ENCODE measurements at regions not wholly inside any gene's neighbourhood (a gene's known extent, or its start where the extent isn't known, plus 50 kb on each side); places are given as distances from the start of the nearest gene placed in this dataset.
"Not testable (repeated sequence)": the region's sequence is repeated elsewhere in the genome, so short reads cannot be mapped to it uniquely, and the experiment has no call there.

DNA sequence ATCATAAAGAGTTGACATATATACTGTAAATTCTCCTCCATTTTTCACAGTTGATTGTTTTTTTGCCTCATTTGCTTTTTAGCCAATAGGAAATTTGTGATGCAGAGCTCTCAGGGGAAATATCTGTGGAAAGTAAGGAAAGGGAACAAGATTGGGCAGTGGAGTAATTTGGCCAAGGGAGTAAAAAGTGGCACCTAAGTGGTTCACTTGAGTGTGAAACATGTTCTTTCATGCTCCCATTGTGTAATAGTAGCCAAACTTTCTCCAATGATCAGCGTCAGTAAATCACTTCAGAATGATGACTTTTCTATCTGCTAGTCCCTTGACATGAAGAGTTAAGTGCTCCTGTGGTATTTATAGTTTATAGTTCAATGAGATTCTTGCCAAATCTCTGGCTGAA, 141.9 kb upstream of the KCNJ3 start:
- H3K27me3 ChIP-seq = no peaks in the 10 kb centered on the region
- DNase-seq (ENCODE audit: low spot score in 2 of 2) = no peak
- no peaks in the 10 kb centered on the region for H3K9me3 ChIP-seq
- intact Hi-C loops (cut with DNase I; ENCODE audit: low total_unique reads) = no loop called here
- no peaks in the 10 kb centered on the region for H3K4me1 ChIP-seq
- no peak overlapping the region for H3K4me3 ChIP-seq
- no peaks in the 10 kb centered on the region for H3K36me3 ChIP-seq
- TF ChIP-seq, protein P1, sequence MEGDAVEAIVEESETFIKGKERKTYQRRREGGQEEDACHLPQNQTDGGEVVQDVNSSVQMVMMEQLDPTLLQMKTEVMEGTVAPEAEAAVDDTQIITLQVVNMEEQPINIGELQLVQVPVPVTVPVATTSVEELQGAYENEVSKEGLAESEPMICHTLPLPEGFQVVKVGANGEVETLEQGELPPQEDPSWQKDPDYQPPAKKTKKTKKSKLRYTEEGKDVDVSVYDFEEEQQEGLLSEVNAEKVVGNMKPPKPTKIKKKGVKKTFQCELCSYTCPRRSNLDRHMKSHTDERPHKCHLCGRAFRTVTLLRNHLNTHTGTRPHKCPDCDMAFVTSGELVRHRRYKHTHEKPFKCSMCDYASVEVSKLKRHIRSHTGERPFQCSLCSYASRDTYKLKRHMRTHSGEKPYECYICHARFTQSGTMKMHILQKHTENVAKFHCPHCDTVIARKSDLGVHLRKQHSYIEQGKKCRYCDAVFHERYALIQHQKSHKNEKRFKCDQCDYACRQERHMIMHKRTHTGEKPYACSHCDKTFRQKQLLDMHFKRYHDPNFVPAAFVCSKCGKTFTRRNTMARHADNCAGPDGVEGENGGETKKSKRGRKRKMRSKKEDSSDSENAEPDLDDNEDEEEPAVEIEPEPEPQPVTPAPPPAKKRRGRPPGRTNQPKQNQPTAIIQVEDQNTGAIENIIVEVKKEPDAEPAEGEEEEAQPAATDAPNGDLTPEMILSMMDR (IDR thresholded peaks at IDR 0.05) = no peak
- no peak for TF ChIP-seq POLR2A (IDR thresholded peaks at IDR 0.05)
- H3K27ac ChIP-seq = no peak overlapping the region

- no peak for TF ChIP-seq POLR2AphosphoS5 (IDR thresholded peaks at IDR 0.05)
- TF ChIP-seq, protein P1 (IDR thresholded peaks at IDR 0.05) = no peak
- TF ChIP-seq POLR2A (IDR thresholded peaks at IDR 0.05) = no peak
- no peaks in the 10 kb centered on the region for H3K27me3 ChIP-seq
- H3K36me3 ChIP-seq = no peaks in the 10 kb centered on the region
- no peaks in the 10 kb centered on the region for H3K9me3 ChIP-seq
- no peak overlapping the region for H3K27ac ChIP-seq
- intact Hi-C loops (cut with DNase I; ENCODE audit: low total_unique reads) = no loop called here
- no peak for DNase-seq (ENCODE audit: low spot score in 2 of 2)
- H3K4me1 ChIP-seq = no peaks in the 10 kb centered on the region
- no peak overlapping the region for H3K4me3 ChIP-seq
Measured at GRCh38 chr2:154557906-154558305, 140.6 kb upstream of the KCNJ3 start.

- Histone ChIP-seq H3K4me1 (no peaks in the 10 kb centered on the region), H3K4me3 (no peak overlapping the region), H3K9me3 (peaks cover 7 to 24% of the 10 kb centered on the region in 2 donors), H3K27me3 (no peaks in the 10 kb centered on the region), H3K27ac (no peak overlapping the region), H3K36me3 (no peaks in the 10 kb centered on the region)
- TF ChIP-seq, protein P1 (IDR thresholded peaks at IDR 0.05) = no peak
- TF ChIP-seq POLR2A (IDR thresholded peaks at IDR 0.05) = no peak
- TF ChIP-seq POLR2AphosphoS5 (IDR thresholded peaks at IDR 0.05) = no peak
- no peak for DNase-seq (ENCODE audit: low spot score in 2 of 2)
- intact Hi-C loops (cut with DNase I; ENCODE audit: low total_unique reads) = no loop called here
Measured at GRCh38 chr2:154565433-154565832, 133.1 kb upstream of the KCNJ3 start.

GRCh38 chr2:154568413-154568812, 130.1 kb upstream of the KCNJ3 start:
- no peaks in the 10 kb centered on the region for H3K4me1 ChIP-seq
- peaks cover 7 to 24% of the 10 kb centered on the region in 2 donors for H3K9me3 ChIP-seq
- no peak for DNase-seq (ENCODE audit: low spot score in 2 of 2)
- intact Hi-C loops (cut with DNase I; ENCODE audit: low total_unique reads) = no loop called here
- no peak overlapping the region for H3K27ac ChIP-seq
- TF ChIP-seq, protein P1 (IDR thresholded peaks at IDR 0.05) = no peak
- no peak for TF ChIP-seq POLR2AphosphoS5 (IDR thresholded peaks at IDR 0.05)
- no peak for TF ChIP-seq POLR2A (IDR thresholded peaks at IDR 0.05)
- no peaks in the 10 kb centered on the region for H3K36me3 ChIP-seq
- H3K4me3 ChIP-seq = no peak overlapping the region
- no peaks in the 10 kb centered on the region for H3K27me3 ChIP-seq

GRCh38 chr2:154570501-154570900, 128.0 kb upstream of the KCNJ3 start:
- Histone ChIP-seq H3K27ac (no peak overlapping the region), H3K4me3 (no peak overlapping the region), H3K36me3 (no peaks in the 10 kb centered on the region), H3K4me1 (no peaks in the 10 kb centered on the region), H3K27me3 (no peaks in the 10 kb centered on the region), H3K9me3 (peaks cover 3 to 17% of the 10 kb centered on the region in 2 donors)
- intact Hi-C loops (cut with DNase I; ENCODE audit: low total_unique reads) = loop anchor here (5.0 kb wide), 1 partner anchor 553 kb away; no protein-coding TSS in a partner anchor
- no peak for DNase-seq (ENCODE audit: low spot score in 2 of 2)
- TF ChIP-seq POLR2AphosphoS5 (IDR thresholded peaks at IDR 0.05) (no peak), POLR2A (IDR thresholded peaks at IDR 0.05) (no peak)
- TF ChIP-seq, protein P1 (IDR thresholded peaks at IDR 0.05) = no peak

GRCh38 chr2:154576699-154577098, 121.8 kb upstream of the KCNJ3 start:
- not testable (repeated sequence) for H3K27me3 ChIP-seq; H3K4me1 ChIP-seq; DNase-seq (ENCODE audit: low spot score in 2 of 2); H3K4me3 ChIP-seq; H3K27ac ChIP-seq; H3K36me3 ChIP-seq
- intact Hi-C loops (cut with DNase I; ENCODE audit: low total_unique reads) = loop anchor here (5.0 kb wide), 1 partner anchor 586 kb away; no protein-coding TSS in a partner anchor
- H3K9me3 ChIP-seq = peaks cover 0 to 15% of the 10 kb centered on the region in 2 donors
